Left ventricle myocardium inferior (tissue), 1 donor: ENCODE measurements at regions not wholly inside any gene's neighbourhood (a gene's known extent, or its start where the extent isn't known, plus 50 kb on each side); places are given as distances from the start of the nearest gene placed in this dataset.

ENCODE experiments used
- DNase-seq: peaks from one replicate; pipeline ENCODE4 v3.0.0-alpha.2; 2020
- H3K27ac ChIP-seq: fragments of 200-600 bp; replicated peaks from 2 replicates; pipeline ENCODE4 v1.8.0; 2021
- H3K27me3 ChIP-seq: fragments of 200-600 bp; 2 replicates; pipeline ENCODE4 v1.8.0; 2021; ENCODE audit warnings: low read depth
- H3K36me3 ChIP-seq: fragments of 200-600 bp; 2 replicates; pipeline ENCODE4 v1.8.0; 2021
- H3K4me1 ChIP-seq: fragments of 200-600 bp; 2 replicates; pipeline ENCODE4 v1.8.0; 2021
- H3K4me3 ChIP-seq: fragments of 200-600 bp; 2 replicates; pipeline ENCODE4 v1.8.0; 2021; ENCODE audit warnings: mild to moderate bottlenecking, moderate library complexity
- H3K9me3 ChIP-seq: fragments of 200-600 bp; replicated peaks from 2 replicates; pipeline ENCODE4 v1.8.0; 2021
- CTCF ChIP-seq: fragments of 200-600 bp; IDR thresholded peaks from 2 replicates; pipeline ENCODE4 v1.8.0; 2021; ENCODE audit warnings: antibody characterized with exemption, mild to moderate bottlenecking, borderline replicate concordance
- intact Hi-C: fragments of 100-400 bp; cut with micrococcal nuclease; formaldehyde crosslinking; loops from one replicate; pipeline ENCODE4 v1.11.0; 2022
- donor health status: DM: no; HTN: yes; CAD: no; lungs with severe emphysema.

GRCh38 chr14:88929656-88930436, 105.4 kb downstream of the TTC8 start:
- no peak for DNase-seq
- intact Hi-C loops, result no loop called here
- no peak overlapping the region for H3K4me3 ChIP-seq
- H3K27ac ChIP-seq, result no peak overlapping the region
- no peak for TF ChIP-seq CTCF
- H3K36me3 ChIP-seq, result no peaks in the 10 kb centered on the region
- no peaks in the 10 kb centered on the region for H3K4me1 ChIP-seq
- H3K9me3 ChIP-seq, result peaks cover 19% of the 10 kb centered on the region
- peaks cover 15% of the 10 kb centered on the region for H3K27me3 ChIP-seq

GRCh38 chr14:88931321-88932110, 107.1 kb downstream of the TTC8 start:
- Histone ChIP-seq H3K4me3 (no peak overlapping the region), H3K27ac (no peak overlapping the region), H3K36me3 (no peaks in the 10 kb centered on the region), H3K9me3 (peaks cover 16% of the 10 kb centered on the region), H3K4me1 (no peaks in the 10 kb centered on the region), H3K27me3 (peaks cover 24% of the 10 kb centered on the region)
- intact Hi-C loops, result no loop called here
- TF ChIP-seq CTCF, result no peak
- DNase-seq, result no peak

- Histone ChIP-seq H3K27me3 (peaks cover 25% of the 10 kb centered on the region), H3K9me3 (peaks cover 16% of the 10 kb centered on the region), H3K4me3 (no peak overlapping the region), H3K36me3 (no peaks in the 10 kb centered on the region), H3K27ac (no peak overlapping the region), H3K4me1 (no peaks in the 10 kb centered on the region)
- intact Hi-C loops, result no loop called here
- DNase-seq, result no peak
- TF ChIP-seq CTCF, result no peak
These were observed 108.7 kb downstream of the TTC8 start for GRCh38 chr14:88933191-88933590.

GRCh38 chr14:88934351-88934806, 109.9 kb downstream of the TTC8 start:
- H3K4me1 ChIP-seq, result no peaks in the 10 kb centered on the region
- TF ChIP-seq CTCF, result no peak
- no peaks in the 10 kb centered on the region for H3K36me3 ChIP-seq
- H3K9me3 ChIP-seq, result peaks cover 9% of the 10 kb centered on the region
- no peak overlapping the region for H3K4me3 ChIP-seq
- peaks cover 25% of the 10 kb centered on the region for H3K27me3 ChIP-seq
- intact Hi-C loops, result no loop called here
- no peak overlapping the region for H3K27ac ChIP-seq
- DNase-seq, result no peak

GRCh38 chr14:88935083-88935482, 110.6 kb downstream of the TTC8 start:
- TF ChIP-seq CTCF, result no peak
- H3K4me1 ChIP-seq, result no peaks in the 10 kb centered on the region
- H3K27me3 ChIP-seq, result peaks cover 25% of the 10 kb centered on the region
- no peaks in the 10 kb centered on the region for H3K36me3 ChIP-seq
- H3K9me3 ChIP-seq, result peaks cover 2% of the 10 kb centered on the region
- DNase-seq, result no peak
- intact Hi-C loops, result no loop called here
- H3K27ac ChIP-seq, result no peak overlapping the region
- H3K4me3 ChIP-seq, result no peak overlapping the region
